GM21526 (cell line): ENCODE measurements at regions not wholly inside any gene's neighbourhood (a gene's known extent, or its start where the extent isn't known, plus 50 kb on each side); places are given as distances from the start of the nearest gene placed in this dataset.

ENCODE experiments used
- ATAC-seq: cut with Tn5 transposase; IDR thresholded peaks from one replicate; pipeline ENCODE4 v1.9.1; 2021; ENCODE audit warnings: moderate library complexity; ENCODE audit not compliant: unreplicated experiment, low FRiP score

DNA sequence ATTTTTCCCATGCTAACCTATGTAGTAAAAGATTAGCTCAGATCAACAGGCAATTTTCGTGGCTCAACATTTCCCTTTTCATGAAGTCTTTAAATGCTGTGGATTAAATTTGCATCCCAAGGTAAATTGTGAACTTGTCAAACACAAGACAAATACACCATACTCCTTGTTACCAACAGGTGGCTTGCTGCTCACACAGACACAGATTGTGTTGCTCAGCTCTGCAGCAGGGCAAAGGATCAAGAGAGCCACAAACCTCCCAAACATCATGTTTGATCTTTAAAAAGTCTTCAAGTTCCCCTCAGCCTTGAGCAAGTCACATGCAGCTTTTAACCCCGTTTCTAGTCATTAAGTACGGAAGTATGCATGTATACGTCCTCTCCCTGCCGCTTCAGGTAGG lies 119.6 kb upstream of the CNTNAP4 start:
- ATAC-seq, result no peak

DNA sequence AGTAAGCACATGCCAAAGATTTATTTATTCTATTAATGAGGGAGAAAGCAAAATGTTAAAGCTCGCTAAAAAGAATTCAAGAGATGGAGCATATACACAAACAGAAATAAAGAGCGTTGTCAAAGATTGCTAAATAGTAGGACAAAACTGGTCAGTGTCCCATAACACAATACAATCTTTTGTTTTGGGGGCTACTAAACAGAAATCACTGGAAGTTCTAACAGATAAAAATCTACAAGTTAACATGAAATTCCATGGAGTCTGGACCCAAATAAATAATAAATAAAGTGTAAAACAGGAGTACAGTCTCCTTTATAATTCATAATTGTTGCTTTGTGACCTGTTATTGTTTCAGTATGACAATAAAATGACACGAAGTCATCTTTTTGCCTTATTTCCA lies 115.2 kb upstream of the CNTNAP4 start:
- ATAC-seq, result no peak

DNA sequence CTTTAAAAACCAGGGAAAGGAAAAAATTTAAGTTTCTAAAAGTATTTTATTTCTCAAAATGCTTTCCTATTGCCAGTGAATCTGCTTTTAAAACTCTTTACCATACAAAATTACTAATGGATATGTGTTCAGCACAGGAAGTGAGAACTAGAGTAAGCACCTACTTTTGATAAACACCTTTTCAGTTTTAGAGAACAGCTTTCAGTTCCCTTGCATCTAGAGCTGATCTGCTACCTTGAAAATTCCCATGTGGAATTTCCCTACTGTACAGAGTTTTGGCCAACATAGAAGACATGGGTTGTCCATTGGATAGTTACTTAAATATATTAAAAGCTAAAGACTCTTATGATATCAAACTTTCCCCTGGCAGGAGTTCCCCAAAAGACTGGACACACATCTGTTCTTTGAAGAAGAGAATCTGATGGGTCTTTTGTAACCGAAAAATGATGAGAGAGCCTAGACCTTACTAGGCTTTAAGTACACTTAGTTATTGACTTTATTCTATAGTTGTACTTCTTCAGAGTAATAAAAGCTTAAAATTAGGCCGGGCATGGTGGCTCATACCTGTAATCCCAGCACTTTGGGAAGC lies 112.1 kb upstream of the CNTNAP4 start:
- no peak for ATAC-seq

DNA sequence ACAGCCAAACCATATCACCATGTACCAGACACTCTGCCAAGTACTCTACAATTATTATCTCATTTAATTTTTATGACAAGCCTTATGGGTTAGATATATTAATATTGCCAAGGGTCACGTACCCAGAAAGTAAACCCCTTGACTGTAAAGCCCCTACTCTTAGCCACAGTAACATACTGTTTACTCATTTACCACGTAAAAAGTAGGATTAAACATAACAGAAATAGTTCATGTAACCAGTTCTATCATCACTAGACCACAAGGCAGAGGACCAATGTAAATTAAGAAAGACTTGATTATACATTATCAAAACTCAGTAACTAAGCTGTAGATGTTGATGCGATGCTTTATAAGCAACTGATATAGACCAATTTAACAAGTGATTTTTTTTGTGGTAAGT lies 101.5 kb upstream of the CNTNAP4 start:
- no peak for ATAC-seq

DNA sequence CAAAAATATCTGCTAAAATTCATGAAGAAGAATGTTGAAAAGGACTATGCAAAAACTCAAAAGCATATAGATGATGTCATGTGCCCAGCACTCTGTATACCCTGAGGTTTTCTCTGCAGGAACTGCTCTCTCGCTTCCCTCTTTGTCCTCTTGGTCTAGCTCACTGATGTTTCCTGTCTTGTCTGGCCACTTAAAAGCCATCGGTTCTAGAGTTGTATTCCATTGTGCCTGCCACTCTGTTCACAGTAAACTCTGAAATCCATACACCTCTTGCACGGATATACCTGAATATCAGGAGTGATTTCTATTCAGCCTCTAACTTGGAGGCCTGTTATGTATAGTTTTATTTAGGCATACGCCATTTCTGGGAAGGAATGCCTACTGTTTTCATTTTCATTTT lies 101.0 kb upstream of the CNTNAP4 start:
- ATAC-seq, result peak; percentile 72

DNA sequence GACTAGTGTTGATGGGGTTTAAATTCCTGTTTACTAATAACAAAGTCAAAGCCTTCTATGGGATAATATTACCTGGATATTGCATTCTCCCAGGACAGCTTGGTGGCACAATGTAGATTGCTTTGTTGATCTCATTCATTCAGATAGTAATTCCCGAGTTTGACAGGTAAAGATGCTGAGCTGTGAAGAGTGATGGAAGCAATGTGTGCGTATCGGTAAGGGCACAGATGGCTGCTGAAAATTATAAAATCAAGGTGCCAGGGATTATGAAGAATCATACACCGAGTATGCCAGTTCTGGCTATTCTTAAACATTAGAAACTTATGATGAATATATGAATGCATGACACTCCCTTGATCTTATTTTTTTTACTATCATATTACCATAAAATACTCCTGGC lies 100.6 kb upstream of the CNTNAP4 start:
- no peak for ATAC-seq

DNA sequence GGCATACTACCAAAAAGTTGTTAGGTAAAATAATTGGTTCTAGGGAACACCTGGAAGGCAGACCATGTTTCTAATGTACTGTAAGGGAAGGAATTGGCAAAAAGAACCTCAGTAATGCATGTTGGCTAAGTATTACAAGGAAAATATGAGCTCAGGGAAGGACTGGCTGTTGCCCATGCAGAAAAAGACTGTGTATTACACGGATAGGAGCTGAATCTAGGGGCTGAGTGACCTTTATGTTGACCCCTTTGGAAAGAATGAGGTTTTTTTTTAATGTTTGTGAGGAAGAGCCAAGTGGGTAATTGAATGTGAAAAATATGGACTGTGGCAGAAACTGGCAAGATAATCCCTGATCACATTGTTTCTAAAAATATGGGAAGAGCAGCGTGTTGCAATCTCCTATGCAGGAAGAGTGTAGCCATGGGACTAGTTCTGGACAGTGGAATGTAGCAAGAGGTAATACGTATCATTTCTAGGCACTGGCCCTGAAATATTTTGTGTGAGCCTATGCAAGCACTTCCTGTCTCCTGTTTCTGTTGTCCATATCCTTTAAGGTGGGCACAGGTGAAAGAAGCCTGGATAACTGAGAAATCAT lies 95.1 kb upstream of the CNTNAP4 start:
- ATAC-seq, result no peak

DNA sequence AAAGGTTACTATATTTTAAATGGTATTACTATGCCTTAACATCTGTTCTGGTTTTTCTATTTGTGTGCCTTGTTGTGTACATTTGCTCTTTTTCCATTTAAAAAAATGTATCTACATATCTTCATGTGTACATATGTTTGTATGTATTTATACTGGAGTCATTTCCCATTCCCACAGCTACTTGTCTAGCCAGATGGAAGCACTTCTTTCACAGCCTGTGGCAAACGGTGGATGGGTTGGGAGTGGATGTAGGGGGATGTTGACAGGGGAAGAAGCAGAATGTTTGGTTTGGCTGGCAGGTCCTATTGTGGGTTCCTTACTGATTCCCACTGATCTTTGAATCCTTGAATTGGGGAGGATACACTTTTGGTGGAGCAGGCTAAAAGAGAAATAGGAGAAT lies 93.6 kb upstream of the CNTNAP4 start:
- ATAC-seq, result no peak

DNA sequence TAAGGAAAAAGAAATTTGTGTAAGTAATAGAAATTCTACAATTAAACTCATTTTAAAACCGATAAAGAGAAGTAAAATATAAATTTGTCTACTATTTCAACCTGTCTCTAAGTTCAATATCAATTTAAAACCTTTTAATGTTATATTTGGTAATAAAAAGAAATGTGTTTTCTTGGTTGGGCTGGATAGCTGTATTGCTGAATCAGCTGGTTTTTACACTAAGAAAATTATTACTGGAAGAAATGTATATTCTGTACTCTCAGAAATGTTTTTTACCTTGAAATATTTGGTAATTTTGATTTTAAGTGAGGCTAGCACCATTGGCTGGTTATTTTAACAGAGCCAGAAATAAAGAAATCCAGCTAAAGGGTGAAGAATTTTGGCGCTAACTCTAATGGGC lies 87.1 kb upstream of the CNTNAP4 start:
- no peak for ATAC-seq

DNA sequence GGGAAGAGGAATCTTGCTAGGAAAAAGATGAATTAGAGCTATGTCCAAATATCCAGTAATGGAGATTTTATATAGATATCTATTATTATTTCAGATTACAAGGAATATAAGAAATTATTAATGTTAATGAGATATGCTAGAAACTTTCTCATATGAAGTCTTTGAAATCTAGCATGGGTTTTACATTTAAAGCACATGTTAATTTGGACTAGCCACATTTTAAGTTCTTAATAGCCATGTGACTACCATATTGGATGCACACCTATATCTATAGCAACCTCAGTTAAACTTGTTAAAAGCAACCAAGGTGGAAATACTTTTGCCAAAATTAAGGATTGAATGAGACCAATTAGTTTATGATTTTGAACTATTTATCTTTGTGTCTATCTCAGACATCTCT lies 86.7 kb upstream of the CNTNAP4 start:
- no peak for ATAC-seq

DNA sequence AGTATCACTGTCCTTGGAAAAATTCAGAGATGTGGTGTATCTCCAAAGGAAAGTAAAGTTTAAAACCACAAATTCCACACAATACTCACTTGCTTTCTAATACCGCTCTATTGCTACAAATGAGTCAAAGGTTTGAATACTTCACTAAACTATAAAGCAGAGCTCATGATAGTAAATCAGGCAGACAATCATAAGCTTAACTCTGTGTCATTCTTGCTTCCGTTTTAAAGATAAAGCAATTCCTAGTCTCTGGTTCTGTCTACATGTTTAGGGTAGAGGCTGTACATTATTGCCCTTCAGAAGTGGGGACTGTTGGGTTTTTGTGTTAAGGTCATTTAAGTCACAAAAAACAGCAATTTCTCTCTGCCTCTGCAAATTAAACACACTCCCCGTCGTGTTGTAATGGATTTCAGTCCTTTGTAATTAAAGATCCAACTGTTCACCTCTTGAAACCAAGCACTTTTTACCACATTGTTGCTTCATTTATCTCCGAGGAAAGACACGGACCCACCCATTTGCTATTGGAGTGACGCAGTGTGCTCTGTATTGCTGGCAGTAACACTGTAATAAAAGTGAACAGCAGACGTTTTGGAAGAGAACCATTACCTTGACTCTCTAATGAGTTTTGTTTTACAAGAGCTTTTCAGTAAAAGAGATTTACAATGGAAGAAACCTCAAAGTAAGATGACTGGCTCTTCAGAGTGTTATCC lies 83.1 kb upstream of the CNTNAP4 start:
- no peak for ATAC-seq

DNA sequence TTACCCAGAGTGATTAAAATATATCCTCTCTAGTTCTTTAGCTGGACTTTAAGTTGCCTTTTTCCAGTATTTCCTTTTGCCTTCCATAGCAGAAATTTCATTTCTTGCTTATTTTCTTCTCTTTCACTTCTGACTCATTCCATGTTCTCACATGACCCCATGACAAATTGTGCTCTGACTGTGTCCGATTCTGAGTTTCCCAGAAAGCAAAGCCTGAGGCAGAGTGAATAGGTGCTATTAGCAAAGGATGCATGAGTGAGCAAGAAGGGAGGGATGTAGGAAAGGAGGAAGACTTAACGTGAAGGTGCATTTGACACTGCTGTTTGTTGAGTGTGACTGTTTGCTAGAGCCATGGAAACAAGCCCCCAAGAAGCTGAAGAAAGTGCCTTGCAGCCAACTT lies 82.6 kb upstream of the CNTNAP4 start:
- ATAC-seq, result no peak

DNA sequence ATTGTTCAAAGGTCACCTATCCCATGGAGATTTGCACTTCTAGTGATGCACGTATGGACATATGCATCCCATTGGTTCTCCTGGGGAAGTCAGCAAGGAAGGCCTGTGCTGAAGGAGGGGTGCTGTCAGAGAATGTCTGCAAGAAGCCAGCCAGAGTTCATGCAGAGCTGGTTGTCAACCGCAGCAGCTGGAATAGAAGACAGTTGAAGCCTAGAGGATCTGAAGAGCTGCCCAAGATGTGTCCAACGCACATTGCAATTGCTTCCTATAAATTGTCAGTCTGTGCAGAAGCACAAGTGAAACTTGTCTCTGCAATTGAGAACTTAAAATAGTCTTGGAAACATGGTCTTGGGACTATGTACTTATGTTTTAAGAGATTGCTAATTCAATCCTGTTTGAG lies 82.1 kb upstream of the CNTNAP4 start:
- no peak for ATAC-seq

DNA sequence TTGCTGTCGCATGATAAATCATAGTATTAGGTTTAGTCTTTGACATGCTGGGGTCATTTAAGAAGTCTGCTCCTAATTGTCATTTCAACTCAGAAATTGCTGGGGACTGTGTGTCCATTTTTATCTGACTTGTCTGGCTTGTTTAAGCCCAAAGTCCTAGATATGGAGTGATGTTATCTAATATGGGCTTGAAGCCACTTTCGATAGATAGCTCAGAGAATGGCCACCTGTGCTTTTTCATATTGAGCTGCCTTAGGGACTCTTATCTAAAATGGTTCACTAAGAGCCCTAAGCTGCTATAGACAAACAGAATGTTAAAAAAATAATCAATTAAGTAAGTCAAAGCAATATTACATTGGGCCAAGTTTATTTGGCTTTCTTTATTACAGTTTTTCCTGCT lies 81.6 kb upstream of the CNTNAP4 start:
- no peak for ATAC-seq

DNA sequence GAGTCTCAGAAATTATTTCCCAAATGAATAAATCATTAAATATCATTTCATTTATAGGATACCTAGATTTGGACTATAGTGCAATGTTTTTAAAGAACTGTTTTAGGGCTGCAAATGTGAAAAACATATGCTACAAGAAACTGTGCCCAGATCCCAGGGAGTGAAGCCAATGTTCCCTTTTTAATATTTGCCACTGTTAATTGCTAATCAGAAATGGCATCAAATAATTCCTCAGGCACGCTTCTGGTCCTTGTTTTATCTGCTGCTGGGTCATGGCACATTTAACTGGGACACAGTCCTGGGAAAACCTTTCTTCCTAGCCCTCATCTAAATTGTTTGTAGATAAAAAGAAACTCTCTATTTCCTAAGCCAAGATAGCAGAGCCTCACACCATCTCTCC lies 79.3 kb upstream of the CNTNAP4 start:
- no peak for ATAC-seq

DNA sequence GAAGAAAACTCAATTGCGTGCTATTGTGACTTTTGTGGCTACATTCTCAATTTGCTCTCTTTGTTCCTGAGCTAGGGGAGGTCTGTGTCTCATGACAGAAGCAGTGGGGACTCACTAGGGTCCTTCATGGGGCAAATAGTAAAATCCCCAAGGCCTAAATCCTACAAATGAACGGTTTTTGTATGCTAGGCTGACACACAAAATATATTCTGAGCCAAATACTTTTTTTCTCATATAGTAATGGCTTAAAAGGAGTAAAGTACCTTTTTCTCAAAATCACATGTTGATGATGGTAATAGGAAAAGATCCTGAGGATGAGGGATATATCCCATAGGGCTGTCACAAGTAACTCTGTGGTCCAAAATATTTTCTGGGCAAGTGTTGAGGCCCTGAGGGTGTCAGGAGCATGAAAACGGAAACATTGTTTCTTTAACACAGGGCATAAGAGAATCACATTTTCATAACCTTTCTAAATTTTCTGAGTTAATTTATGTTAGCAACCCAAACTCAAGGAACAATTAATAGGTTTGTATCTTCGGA lies 77.5 kb upstream of the CNTNAP4 start:
- ATAC-seq, result no peak

DNA sequence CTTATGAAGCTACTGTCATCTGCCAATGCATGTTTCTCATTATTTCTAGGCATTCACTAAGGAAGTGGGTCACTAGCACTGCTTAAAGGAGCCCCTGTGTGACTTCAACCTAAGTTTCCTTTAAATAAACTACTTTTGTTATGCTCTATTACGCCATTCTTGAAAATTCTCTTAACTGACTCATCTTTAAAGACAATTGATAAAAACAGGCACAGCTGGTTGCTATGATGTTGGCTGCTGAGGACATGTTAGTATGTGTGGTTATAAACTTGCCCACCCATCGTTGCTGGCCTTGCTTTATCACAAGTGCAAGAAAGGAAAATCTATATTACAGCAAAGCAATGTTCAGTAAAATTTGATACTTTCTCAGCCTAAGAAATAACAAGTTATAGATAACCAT lies 75.8 kb upstream of the CNTNAP4 start:
- ATAC-seq, result no peak

DNA sequence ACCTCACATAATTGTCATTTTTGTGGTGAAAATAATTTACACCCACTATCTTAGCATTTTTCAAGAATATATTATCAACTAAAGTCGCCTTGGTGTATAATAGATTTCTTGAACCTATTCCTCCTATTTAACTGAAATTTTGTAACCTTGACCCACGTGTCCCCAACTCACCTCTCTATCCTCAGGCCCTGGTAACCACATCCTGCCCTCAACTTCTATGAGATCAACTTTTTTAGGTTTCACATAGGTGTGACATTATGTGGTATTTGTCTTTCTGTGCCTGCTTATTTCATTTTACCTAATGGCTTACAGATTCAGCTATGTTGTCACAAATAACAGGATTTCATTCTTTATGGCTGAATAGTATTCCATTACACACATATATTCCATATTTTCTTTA lies 73.0 kb upstream of the CNTNAP4 start:
- ATAC-seq, result no peak

DNA sequence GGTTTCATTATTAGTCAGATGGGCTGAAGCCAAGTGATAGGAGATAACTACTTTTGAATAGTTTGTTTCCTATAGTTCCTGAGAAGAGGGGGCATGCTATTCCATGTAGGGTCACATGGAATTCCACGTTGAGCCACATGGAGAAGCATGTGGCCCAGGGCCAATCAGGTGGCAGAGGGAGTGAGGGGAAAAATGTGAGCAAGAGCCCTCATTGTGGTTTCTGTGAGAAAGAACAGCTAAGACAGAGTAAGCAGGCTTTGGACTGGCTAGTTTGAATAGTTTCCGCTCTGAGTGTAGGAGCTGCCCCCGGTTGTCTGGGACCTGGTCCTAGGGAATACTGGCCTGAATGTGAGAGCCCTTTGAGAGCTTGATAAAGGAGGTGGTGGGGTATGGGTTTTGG lies 69.9 kb upstream of the CNTNAP4 start:
- ATAC-seq, result no peak

DNA sequence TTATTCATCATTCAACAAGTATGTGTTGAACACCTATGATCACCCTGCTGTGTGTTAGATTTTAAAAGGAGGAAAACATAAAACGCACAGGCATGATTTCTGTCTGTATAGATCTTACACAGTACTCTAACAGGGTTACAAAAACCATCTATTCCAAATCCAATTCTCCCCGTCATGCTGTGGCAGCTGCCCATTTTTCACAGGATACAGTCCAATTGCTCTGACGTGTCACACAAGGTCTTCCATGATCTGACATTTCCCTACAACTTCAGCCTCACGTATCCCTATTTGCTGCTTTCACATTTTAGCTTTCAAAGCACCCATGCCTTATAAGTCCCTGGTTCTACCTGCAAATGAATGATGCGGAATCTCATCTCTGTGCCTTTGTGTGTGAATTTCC lies 67.0 kb upstream of the CNTNAP4 start:
- ATAC-seq, result no peak

DNA sequence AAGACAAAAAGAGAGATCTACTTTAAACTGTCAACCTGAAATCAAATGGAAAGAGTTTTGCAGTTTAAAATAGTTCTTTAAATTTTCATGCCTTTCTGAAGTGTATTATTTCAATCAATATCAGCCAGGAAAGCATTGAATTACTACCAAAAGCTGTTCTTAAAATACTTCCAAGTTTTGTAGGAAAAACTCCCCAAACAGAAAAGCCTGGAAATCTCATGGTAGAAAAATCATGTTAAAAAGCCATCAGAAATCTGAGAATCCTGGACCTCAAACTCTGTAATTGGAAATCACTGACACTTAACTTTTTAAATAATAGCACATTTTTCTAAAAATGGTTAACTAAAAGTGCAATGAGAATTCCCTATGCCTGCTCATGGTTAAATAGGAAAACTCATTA lies 63.3 kb upstream of the CNTNAP4 start:
- ATAC-seq, result no peak

DNA sequence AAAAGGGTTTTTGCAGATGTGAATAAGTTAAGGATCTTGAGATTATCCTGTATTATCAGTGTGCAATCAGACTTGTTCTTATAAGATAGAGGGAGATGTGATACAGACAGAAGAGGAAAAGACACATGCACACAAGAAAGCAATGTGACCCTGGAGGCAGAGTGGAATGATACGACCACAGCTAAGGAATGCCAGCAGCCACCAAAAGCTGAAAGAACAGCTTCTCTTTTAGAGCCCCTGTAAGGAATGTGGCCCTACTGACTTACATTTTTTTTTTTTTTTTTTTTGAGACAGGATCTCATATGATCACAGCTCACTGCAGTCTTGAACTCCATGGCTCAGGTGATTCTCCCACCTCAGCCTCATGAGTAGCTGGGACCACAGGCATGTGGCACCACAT lies 62.3 kb upstream of the CNTNAP4 start:
- no peak for ATAC-seq
